KMS-11 (cell line): ENCODE measurements at regions not wholly inside any gene's neighbourhood (a gene's known extent, or its start where the extent isn't known, plus 50 kb on each side); places are given as distances from the start of the nearest gene placed in this dataset.

ENCODE experiments used
- H2AFZ ChIP-seq: fragments of 200-600 bp; sonication (generic); 2 replicates; pipeline ENCODE4 v1.6.1; 2016; ENCODE audit warnings: antibody characterized with exemption, mixed run types, low read depth
- H3K27ac ChIP-seq: fragments of 200-600 bp; sonication (generic); 2 replicates; pipeline ENCODE4 v1.6.1; 2016; ENCODE audit warnings: mild to moderate bottlenecking, mixed run types
- H3K27me3 ChIP-seq: fragments of 200-600 bp; sonication (generic); 2 replicates; pipeline ENCODE4 v1.6.1; 2017; ENCODE audit warnings: mild to moderate bottlenecking, low read depth, mixed run types, moderate library complexity; ENCODE audit not compliant: insufficient read depth
- H3K36me3 ChIP-seq: fragments of 200-600 bp; sonication (generic); 2 replicates; pipeline ENCODE4 v1.6.1; 2017; ENCODE audit warnings: mild to moderate bottlenecking, mixed run types; ENCODE audit not compliant: insufficient read depth
- H3K4me1 ChIP-seq: fragments of 200-600 bp; sonication (generic); 2 replicates; pipeline ENCODE4 v1.6.1; 2016; ENCODE audit warnings: mild to moderate bottlenecking, low read depth, mixed run types; ENCODE audit not compliant: poor library complexity, severe bottlenecking
- H3K4me2 ChIP-seq: fragments of 200-600 bp; sonication (generic); 2 replicates; pipeline ENCODE4 v1.7.0; 2016; ENCODE audit warnings: mild to moderate bottlenecking, mixed run types
- H3K4me3 ChIP-seq: fragments of 200-600 bp; sonication (generic); IDR thresholded peaks from 2 replicates; pipeline ENCODE4 v1.6.1; 2017; ENCODE audit warnings: low read depth, low read length, mixed read lengths; ENCODE audit not compliant: insufficient read depth
- H3K79me2 ChIP-seq: fragments of 200-600 bp; sonication (generic); 2 replicates; pipeline ENCODE4 v1.6.1; 2016; ENCODE audit warnings: low read depth, mixed run types; ENCODE audit not compliant: insufficient read depth
- H3K9ac ChIP-seq: fragments of 200-600 bp; sonication (generic); 2 replicates; pipeline ENCODE4 v1.6.1; 2016; ENCODE audit warnings: mild to moderate bottlenecking, mixed run types
- H4K20me1 ChIP-seq: fragments of 200-600 bp; sonication (generic); 2 replicates; pipeline ENCODE4 v1.6.1; 2016; ENCODE audit warnings: mild to moderate bottlenecking, mixed run types; ENCODE audit not compliant: insufficient read depth
- TF ChIP-seq, protein P1 (sequence below): fragments of 200-600 bp; sonication (generic); conservative IDR thresholded peaks from 2 replicates; pipeline ENCODE4 v1.6.1; 2017; ENCODE audit warnings: low read depth, mild to moderate bottlenecking, antibody characterized with exemption, low read length, moderate library complexity, mixed read lengths

DNA sequence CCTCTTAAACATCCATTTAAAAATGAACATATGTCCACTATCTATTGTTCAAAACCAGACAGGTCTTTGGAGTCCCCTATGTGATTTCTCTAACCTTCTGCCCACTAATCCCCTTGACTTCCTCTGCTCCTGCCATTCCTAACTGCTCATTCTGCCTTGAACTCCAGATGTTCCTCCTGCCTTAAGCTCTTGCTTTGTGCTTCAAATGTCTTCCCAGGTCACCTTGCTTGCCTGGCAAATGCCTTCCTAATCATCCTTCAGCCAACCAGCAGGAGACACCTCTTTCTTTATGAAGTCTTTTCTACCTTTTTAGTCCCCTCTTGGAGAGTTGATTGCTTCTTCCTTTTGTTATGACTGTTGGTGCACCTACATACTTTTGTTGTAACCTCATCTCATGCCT, 1043.0 kb upstream of the CHAC2 start:
- no peak overlapping the region for H3K4me3 ChIP-seq
- no peak overlapping the region for H3K4me2 ChIP-seq
- H3K9ac ChIP-seq, result no peak overlapping the region
- no peaks in the 10 kb centered on the region for H4K20me1 ChIP-seq
- H3K4me1 ChIP-seq, result no peaks in the 10 kb centered on the region
- no peak overlapping the region for H2AFZ ChIP-seq
- H3K27me3 ChIP-seq, result no peaks in the 10 kb centered on the region
- no peaks in the 10 kb centered on the region for H3K36me3 ChIP-seq
- TF ChIP-seq, protein P1, sequence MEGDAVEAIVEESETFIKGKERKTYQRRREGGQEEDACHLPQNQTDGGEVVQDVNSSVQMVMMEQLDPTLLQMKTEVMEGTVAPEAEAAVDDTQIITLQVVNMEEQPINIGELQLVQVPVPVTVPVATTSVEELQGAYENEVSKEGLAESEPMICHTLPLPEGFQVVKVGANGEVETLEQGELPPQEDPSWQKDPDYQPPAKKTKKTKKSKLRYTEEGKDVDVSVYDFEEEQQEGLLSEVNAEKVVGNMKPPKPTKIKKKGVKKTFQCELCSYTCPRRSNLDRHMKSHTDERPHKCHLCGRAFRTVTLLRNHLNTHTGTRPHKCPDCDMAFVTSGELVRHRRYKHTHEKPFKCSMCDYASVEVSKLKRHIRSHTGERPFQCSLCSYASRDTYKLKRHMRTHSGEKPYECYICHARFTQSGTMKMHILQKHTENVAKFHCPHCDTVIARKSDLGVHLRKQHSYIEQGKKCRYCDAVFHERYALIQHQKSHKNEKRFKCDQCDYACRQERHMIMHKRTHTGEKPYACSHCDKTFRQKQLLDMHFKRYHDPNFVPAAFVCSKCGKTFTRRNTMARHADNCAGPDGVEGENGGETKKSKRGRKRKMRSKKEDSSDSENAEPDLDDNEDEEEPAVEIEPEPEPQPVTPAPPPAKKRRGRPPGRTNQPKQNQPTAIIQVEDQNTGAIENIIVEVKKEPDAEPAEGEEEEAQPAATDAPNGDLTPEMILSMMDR, result no peak
- H3K79me2 ChIP-seq, result no peaks in the 10 kb centered on the region
- no peak overlapping the region for H3K27ac ChIP-seq

DNA sequence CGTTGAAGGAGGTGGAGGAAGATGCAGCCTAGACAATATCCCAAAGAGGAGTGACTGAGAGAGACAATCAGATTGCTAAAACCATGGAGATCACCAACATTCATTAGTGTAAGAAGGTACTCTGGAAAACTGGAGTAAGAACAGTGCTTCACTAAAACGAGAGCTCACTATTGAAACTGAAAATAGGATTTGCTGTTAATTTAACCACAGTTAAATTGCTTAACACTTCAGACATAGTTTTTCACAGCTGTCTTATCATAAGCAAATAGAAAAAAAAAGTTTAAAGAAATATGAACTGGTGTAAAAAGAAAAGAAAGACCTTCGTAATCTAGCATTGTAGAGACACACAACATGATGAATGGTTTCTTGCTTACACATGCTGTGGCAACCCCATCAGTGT, 1049.8 kb upstream of the CHAC2 start:
- peaks cover 19% of the 10 kb centered on the region for H3K4me1 ChIP-seq
- H2AFZ ChIP-seq, result no peak overlapping the region
- no peaks in the 10 kb centered on the region for H3K79me2 ChIP-seq
- H3K9ac ChIP-seq, result no peak overlapping the region
- peak overlapping the region; percentile 8; the same call in 1 of the 2 replicates for H3K27ac ChIP-seq
- no peaks in the 10 kb centered on the region for H3K36me3 ChIP-seq
- H3K4me2 ChIP-seq, result peak overlapping the region; percentile 42
- H3K27me3 ChIP-seq, result no peaks in the 10 kb centered on the region
- no peak overlapping the region for H3K4me3 ChIP-seq
- TF ChIP-seq, protein P1, result no peak
- H4K20me1 ChIP-seq, result no peaks in the 10 kb centered on the region

DNA sequence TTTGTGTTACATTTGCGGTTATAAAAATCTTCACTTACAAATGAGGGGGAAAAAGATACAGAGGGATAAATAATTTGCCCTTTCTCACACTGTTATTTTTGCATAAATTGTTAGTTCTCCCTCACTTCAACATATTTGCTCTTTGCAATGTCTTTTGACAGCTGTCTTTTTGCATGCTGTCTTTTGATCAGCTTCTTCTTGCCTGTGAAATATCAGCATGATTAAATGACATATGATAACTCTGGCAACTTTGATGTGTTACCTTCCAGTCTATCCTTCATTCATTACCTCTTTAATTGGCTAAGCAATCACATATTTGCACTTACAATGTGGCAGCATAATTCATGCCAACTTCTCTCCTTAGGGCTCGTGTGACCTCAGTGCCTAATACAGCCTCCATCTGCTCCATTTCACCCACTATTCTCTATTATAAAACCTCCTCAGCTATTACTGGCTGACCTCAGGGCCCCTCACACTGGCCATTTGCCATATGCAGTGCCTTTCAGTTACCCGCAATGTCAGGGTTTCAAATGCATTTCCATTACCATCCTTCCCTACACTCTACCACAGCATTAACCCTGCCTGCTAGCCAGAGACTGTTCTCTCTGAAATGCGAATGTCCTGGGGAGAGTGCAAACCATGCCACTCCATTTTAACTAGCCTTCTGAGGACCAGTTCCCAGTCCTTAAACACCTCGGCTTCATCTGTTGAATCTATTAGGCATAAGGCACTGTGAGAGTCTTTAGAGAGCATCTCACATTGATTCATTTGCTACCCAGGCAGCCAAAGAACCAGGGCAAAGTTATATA, 1056.6 kb upstream of the CHAC2 start:
- TF ChIP-seq, protein P1, result no peak
- Histone ChIP-seq H3K4me3 (no peak overlapping the region), H3K36me3 (no peaks in the 10 kb centered on the region), H4K20me1 (no peaks in the 10 kb centered on the region), H3K79me2 (no peaks in the 10 kb centered on the region), H3K27ac (no peak overlapping the region), H3K27me3 (no peaks in the 10 kb centered on the region), H3K4me1 (no peaks in the 10 kb centered on the region), H3K4me2 (no peak overlapping the region), H2AFZ (no peak overlapping the region), H3K9ac (no peak overlapping the region)

DNA sequence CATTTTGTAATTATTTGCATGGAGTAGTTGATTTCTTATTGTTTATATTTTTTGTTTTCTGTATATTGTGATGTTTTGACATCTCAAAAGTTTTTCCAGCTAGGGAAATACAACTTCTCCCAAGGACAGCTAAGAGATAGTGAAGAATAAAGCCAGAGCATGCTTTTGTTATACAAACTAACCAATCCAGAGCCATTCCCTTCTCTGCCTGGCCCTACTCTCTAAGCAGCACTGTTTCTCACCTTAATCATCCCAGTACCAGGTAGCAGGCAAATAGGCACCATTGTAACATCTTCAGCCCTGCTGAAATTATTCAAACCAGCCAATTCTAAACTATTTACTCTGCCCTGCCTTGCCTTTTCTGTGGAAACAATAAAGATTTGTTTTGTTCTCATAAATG, 1063.4 kb upstream of the CHAC2 start:
- H3K27me3 ChIP-seq, result no peaks in the 10 kb centered on the region
- no peaks in the 10 kb centered on the region for H3K4me1 ChIP-seq
- H3K4me2 ChIP-seq, result no peak overlapping the region
- no peak overlapping the region for H3K9ac ChIP-seq
- no peaks in the 10 kb centered on the region for H3K36me3 ChIP-seq
- H2AFZ ChIP-seq, result no peak overlapping the region
- H3K27ac ChIP-seq, result no peak overlapping the region
- H3K79me2 ChIP-seq, result no peaks in the 10 kb centered on the region
- H3K4me3 ChIP-seq, result no peak overlapping the region
- TF ChIP-seq, protein P1, result no peak
- no peaks in the 10 kb centered on the region for H4K20me1 ChIP-seq
